GM18499 (cell line): ENCODE measurements at regions not wholly inside any gene's neighbourhood (a gene's known extent, or its start where the extent isn't known, plus 50 kb on each side); places are given as distances from the start of the nearest gene placed in this dataset.

Experiments used
- ATAC-seq: cut with Tn5 transposase; IDR thresholded peaks from one replicate; pipeline ENCODE4 v1.9.1; 2021; ENCODE audit warnings: moderate number of reproducible peaks; ENCODE audit not compliant: insufficient read depth, unreplicated experiment

DNA sequence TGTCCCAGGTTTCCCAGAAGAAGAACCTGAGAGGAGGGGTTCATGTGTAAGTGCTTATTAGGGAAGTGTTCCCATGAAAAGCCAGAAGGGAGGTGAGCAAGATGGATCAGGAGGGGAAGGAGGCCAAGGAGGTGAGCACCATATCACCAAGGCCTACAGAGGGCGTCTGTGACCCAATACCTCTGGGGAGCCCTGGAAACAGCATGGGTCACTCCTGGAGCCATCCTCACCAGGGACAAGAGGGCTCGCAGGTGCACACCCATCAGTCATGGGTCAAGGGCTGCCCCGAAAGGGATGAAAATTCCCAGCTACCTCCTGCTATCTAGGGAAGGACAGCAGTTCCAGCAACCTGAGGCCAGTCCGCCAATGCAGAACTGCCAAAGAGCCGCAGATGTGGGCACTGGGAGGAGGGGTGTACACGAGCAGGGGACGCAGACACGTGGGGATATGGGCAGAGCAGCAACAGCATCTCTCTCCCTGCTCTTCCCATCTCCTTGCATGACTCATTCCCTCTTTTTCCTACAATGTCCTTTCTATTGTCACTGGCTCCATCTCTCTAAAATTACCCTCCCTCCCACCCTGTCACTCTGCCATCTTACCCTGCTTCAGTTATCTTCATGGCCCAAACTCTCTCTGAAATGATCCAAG is 167.6 kb upstream of the FSTL4 start:
- no peak for ATAC-seq

- no peak for ATAC-seq
These were observed 166.3 kb upstream of the FSTL4 start for GRCh38 chr5:133778636-133779035.

DNA sequence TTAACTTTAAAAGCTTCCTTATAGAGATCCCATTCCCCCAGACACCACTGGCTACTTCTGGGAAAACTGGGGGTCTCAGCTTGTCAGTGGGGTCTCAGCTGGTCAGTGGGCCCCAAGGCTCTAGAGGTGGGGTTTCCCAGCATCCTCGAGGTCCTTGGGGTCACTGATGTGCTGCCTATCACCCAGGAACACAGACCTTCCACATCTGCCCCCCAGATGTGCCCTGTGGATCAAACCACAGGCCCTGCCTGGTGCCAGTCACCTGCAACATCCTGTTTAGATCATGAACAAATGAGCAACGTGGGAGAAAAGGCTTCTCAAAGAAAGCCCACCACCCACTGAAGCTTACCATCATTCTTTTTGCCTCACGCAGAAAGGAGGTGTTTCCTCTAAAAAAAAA is 165.6 kb upstream of the FSTL4 start:
- ATAC-seq, result no peak

GRCh38 chr5:133775584-133776304 is 163.4 kb upstream of the FSTL4 start:
- ATAC-seq, result no peak

GRCh38 chr5:133773247-133774202 is 161.2 kb upstream of the FSTL4 start:
- ATAC-seq, result no peak

DNA sequence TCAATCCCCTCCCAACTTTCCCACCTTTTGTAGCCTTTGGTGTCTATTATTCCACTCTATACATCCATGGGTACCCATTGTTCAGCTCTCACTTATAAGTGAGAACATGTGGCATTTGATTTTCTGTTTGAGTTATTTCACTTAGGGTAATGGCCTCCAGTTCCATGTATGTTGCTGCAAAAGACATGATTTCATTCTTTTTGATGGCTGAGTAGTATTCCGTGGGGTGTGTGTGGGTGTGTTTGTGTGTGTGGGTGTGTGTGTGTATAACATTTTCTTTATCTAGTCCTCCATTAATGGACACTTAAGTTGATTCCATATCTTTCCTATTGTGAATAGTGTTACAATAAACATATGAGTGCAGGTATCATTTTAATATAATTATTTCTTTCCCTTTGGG is 157.5 kb upstream of the FSTL4 start:
- no peak for ATAC-seq

DNA sequence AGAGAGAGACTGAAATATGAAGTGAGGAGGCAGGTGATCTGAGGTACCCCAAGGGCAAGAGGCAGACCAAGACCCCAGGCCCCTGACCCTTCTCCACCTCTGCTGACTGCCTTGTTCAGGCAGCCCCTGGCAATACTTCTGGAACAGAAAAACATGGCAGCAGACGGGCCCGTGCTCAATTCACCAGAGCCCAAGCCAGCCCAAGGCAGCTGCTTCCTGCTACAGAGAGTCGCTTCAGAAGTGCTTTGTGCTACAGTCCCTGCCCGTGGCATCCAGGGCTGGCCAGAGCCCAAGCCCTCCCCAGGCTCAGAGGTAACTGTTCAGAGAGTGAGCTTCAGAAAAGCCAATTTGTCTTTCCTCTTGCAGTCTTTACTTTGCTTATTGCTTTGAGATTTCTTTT is 151.4 kb upstream of the FSTL4 start:
- no peak for ATAC-seq

DNA sequence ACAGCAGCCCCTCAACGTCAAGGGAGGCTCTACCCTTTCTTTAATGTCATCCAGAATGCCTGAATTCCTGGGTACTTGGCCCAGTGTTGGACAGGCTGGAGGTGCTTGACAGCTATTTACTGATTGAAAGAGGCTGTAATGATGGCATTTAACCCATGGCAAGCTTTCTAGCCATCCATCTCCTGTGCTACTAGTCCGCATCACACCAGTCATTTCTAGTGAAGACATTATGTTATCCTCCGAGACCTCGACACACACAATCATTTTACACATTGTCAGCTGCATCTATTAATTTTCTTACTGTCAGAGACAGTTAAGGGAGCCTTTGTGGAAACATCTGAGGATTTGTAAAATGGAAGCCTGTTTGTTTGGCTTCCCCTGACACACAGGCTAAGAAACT is 149.3 kb upstream of the FSTL4 start:
- no peak for ATAC-seq

GRCh38 chr5:133760532-133760931 is 148.2 kb upstream of the FSTL4 start:
- no peak for ATAC-seq

DNA sequence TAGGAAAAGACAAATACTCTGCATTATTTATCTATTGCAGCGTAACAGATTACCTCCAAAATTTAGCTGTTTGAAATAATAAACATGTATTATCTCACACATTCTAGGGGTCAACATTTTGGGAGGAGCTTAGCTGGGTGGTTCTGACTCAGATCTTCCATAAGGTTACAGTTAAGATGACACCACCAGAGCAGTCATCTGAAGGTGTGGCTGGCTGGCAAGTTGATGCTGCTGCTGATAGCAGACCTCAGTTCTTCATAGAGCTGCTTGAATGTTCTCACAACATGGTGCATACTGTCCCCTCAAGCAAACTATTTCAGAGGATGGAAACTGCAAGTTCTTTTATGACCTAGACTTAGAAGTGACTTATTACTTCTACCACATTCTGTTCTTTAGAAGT is 146.3 kb upstream of the FSTL4 start:
- ATAC-seq, result no peak

DNA sequence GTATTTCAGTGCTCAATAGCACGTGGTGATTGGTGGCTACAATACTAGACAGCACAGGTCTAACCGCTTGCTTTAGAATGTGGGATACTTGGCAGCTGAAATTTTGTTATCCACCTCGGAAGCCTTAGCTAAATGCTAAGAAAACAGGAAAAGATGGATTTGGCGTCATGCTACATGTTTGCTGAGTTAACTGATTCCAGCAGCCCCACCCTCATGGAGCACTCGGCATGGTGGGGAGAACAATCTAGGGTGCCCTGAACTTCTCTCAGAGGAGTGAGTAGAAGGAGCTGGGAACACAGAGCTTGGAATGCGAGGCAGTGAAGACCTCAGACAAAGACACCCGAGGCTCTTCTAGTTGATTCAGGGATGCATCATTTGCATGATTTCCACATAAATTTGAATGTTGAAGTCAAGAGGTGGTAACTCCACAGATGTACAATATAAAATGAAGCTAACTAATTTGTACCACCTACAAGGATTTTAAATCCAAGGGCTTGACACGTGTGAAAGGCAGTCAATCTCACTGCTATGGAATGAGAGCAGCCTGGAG is 145.1 kb upstream of the FSTL4 start:
- no peak for ATAC-seq

- ATAC-seq, result no peak
These were observed 144.4 kb upstream of the FSTL4 start for GRCh38 chr5:133756756-133757155.

- ATAC-seq, result no peak
These were observed 143.7 kb upstream of the FSTL4 start for GRCh38 chr5:133756036-133756435.

DNA sequence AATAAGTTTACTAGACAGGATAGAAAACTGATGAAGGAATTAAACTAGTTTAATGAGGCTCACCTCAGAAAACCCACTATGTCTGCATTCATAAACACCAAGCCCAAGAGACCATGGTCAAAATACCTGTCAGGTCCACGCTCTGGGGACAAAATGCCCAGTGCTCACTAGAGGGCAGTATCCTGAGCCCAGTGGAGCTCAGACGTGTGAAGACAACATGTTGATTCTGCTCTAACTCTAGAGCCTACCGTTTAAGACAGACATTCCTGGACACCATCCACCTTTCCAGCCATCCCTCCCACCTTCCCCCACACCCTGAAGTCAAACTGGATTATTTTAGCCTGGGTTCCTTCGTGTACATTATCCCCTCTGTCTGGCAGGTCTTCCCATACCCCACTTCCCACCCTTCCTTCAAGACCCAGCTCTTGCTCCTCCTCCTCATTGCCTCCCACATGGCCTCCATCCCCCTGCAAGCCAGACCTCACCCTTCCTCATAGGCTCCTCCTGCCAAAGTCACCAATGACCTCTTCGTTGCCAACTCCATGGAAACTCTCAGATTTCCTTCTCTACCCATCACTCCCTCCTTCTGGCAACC is 142.3 kb upstream of the FSTL4 start:
- ATAC-seq, result no peak

DNA sequence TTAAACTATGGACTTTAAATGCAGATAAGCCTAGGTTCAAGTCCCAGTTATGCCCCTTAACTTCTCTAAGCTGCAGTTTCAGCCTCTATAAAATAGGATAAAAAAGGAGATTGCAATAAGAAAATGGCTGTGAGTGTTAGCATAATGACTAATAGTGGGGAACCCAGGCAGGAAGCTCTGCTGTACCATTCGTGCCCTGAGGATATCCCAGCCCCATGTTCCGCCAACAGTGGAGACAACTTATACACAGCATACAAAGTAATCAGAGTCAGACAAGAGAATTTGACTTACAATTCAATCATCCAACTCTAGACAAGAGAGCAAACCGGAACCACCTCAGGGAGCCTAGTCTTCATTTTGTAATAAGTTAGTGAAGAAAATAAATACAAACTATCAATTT is 141.5 kb upstream of the FSTL4 start:
- no peak for ATAC-seq

GRCh38 chr5:133751846-133752245 is 139.5 kb upstream of the FSTL4 start:
- no peak for ATAC-seq

DNA sequence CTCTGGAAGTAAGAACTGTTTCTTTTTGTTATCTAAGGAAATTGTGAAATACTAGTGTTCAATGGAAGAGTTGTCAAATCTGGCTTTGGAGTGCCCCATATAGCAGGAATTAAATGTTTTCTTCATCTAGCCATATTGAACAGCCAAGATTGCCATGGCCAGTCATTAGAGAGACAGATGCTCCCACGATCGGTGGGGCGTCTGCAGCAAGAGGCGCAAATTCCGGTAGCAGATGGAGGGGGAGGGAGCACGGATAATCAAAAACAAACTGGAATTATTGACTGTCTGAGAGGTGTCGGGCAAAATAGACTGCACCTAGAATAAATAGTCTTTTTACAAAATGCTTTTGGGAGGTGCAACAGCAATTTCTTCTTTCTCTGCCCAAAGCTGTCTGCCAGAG is 139.1 kb upstream of the FSTL4 start:
- ATAC-seq, result no peak

- ATAC-seq, result no peak
These were observed 138.5 kb upstream of the FSTL4 start for GRCh38 chr5:133750856-133751255.

- no peak for ATAC-seq
These were observed 138.0 kb upstream of the FSTL4 start for GRCh38 chr5:133750356-133750755.

DNA sequence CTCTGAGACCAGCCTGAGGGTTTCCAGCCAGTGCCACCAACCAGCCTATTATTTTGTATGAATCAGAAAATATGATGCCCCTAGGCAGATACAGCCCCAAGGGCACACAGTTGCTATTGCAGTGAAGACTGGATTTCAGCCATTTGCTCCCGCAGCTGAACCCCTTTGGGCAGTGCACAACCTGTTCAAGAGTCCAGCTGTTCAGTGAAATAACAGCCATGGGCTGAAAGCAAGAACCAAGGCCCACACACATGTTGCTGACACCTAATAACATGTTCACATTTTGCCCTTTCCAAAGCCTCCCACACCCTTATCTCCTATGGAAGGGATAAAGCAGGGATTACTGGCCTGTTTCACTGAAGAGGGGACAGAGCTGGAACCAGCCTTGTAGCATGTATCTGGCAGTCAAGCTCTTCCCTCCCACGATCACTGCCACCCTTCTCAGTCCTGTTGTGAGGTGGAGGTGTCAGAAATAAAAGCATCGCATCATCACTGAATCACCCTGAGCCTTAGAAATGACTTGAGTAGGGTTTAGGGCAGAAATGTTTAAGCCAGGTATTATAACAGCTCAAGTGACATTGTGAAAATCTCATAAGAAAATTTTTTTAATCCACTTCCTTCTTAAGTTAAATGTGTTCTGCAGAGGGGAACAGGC is 137.1 kb upstream of the FSTL4 start:
- ATAC-seq, result no peak
